ENCODE measurements at regions not wholly inside any gene's neighbourhood (a gene's known extent, or its start where the extent isn't known, plus 50 kb on each side); places are given as distances from the start of the nearest gene placed in this dataset.
A peak's percentile ranks its signal among the peaks of the same experiment; 100 is the strongest.

GRCh38 chr18:28972333-28972907 is 795.5 kb upstream of the CDH2 start:
- no peak for TF ChIP-seq EZH2 (IDR thresholded peaks at IDR 0.05; ENCODE audit: borderline replicate concordance, low read depth, low read length, severe bottlenecking)
- no peak for TF ChIP-seq CTCF (IDR thresholded peaks at IDR 0.05; ENCODE audit: borderline replicate concordance, extremely low read depth, low read length, poor library complexity, severe bottlenecking)
- no peak for ATAC-seq (ENCODE audit: insufficient read depth, low read depth)
- no peak overlapping the region for H3K9ac ChIP-seq (ENCODE audit: low read depth, low read length)

GRCh38 chr18:28963481-28963880 is 786.6 kb upstream of the CDH2 start:
- H2AFZ ChIP-seq (ENCODE audit: low read depth, low read length): no peak overlapping the region
- no peaks in the 10 kb centered on the region for H3K79me2 ChIP-seq (ENCODE audit: insufficient read depth, low read length)
- H3K4me2 ChIP-seq (ENCODE audit: insufficient read depth, low read length): no peak overlapping the region
- H3K27me3 ChIP-seq (ENCODE audit: insufficient read depth, low read length, poor library complexity): no peaks in the 10 kb centered on the region
- H3K4me3 ChIP-seq (ENCODE audit: low read depth in 1 of 2, low read length in 2 of 2): no peak overlapping the region
- no peak for ATAC-seq (ENCODE audit: insufficient read depth, low read depth)
- H3K4me1 ChIP-seq (ENCODE audit: insufficient read depth, low read length): no peaks in the 10 kb centered on the region
- no peaks in the 10 kb centered on the region for H3K9me3 ChIP-seq (ENCODE audit: insufficient read depth, low read length, severe bottlenecking)
- H4K20me1 ChIP-seq (ENCODE audit: insufficient read depth, low read length): no peaks in the 10 kb centered on the region
- H3K9ac ChIP-seq (ENCODE audit: low read depth, low read length): no peak overlapping the region
- DNase-seq: no peak
- TF ChIP-seq CTCF (IDR thresholded peaks at IDR 0.05; ENCODE audit: borderline replicate concordance, extremely low read depth, low read length, poor library complexity, severe bottlenecking): no peak
- H3K27ac ChIP-seq (ENCODE audit: low read length): no peak overlapping the region
- H3K36me3 ChIP-seq (ENCODE audit: insufficient read depth, low read length): no peaks in the 10 kb centered on the region

More at GRCh38 chr18:28972333-28972907, 795.5 kb upstream of the CDH2 start:
- Histone ChIP-seq H3K4me3 (ENCODE audit: low read depth in 1 of 2, low read length in 2 of 2) (no peak overlapping the region), H3K27ac (ENCODE audit: low read length) (no peak overlapping the region), H3K27me3 (ENCODE audit: insufficient read depth, low read length, poor library complexity) (no peaks in the 10 kb centered on the region), H4K20me1 (ENCODE audit: insufficient read depth, low read length) (no peaks in the 10 kb centered on the region), H3K79me2 (ENCODE audit: insufficient read depth, low read length) (no peaks in the 10 kb centered on the region), H2AFZ (ENCODE audit: low read depth, low read length) (peak overlapping the region; percentile 26; the same call in 1 of the 2 replicates), H3K9me3 (ENCODE audit: insufficient read depth, low read length, severe bottlenecking) (no peaks in the 10 kb centered on the region), H3K36me3 (ENCODE audit: insufficient read depth, low read length) (no peaks in the 10 kb centered on the region), H3K4me2 (ENCODE audit: insufficient read depth, low read length) (no peak overlapping the region), H3K4me1 (ENCODE audit: insufficient read depth, low read length) (no peaks in the 10 kb centered on the region)
- DNase-seq: no peak

GRCh38 chr18:28961669-28962228 is 784.8 kb upstream of the CDH2 start:
- Histone ChIP-seq H3K27me3 (ENCODE audit: insufficient read depth, low read length, poor library complexity) (no peaks in the 10 kb centered on the region), H3K9me3 (ENCODE audit: insufficient read depth, low read length, severe bottlenecking) (no peaks in the 10 kb centered on the region), H3K79me2 (ENCODE audit: insufficient read depth, low read length) (no peaks in the 10 kb centered on the region), H3K27ac (ENCODE audit: low read length) (no peak overlapping the region), H4K20me1 (ENCODE audit: insufficient read depth, low read length) (no peaks in the 10 kb centered on the region), H3K4me3 (ENCODE audit: low read depth in 1 of 2, low read length in 2 of 2) (no peak overlapping the region), H2AFZ (ENCODE audit: low read depth, low read length) (peak overlapping the region; percentile 24; the same call in 1 of the 2 replicates), H3K4me1 (ENCODE audit: insufficient read depth, low read length) (no peaks in the 10 kb centered on the region), H3K4me2 (ENCODE audit: insufficient read depth, low read length) (no peak overlapping the region), H3K9ac (ENCODE audit: low read depth, low read length) (no peak overlapping the region), H3K36me3 (ENCODE audit: insufficient read depth, low read length) (no peaks in the 10 kb centered on the region)
- DNase-seq: peak; percentile 22
- ATAC-seq (ENCODE audit: insufficient read depth, low read depth): peak; percentile 47; the same call in 1 of the 3 replicates
- TF ChIP-seq CTCF (IDR thresholded peaks at IDR 0.05; ENCODE audit: borderline replicate concordance, extremely low read depth, low read length, poor library complexity, severe bottlenecking) (peak; percentile 61), EZH2 (IDR thresholded peaks at IDR 0.05; ENCODE audit: borderline replicate concordance, low read depth, low read length, severe bottlenecking) (no peak)
